ENCODE measurements at regions not wholly inside any gene's neighbourhood (a gene's known extent, or its start where the extent isn't known, plus 50 kb on each side); places are given as distances from the start of the nearest gene placed in this dataset.

GRCh38 chr6:26165261-26165790 lies 78.1 kb downstream of the HFE start:
- ATAC-seq (ENCODE audit: low read depth) (no peak), DNase-seq (no peak)
- Histone ChIP-seq H3K4me2 (replicated peaks; ENCODE audit: low read depth, low read length, poor library complexity, severe bottlenecking) (no peak overlapping the region), H2AFZ (ENCODE audit: insufficient read depth, low read depth, low read length, poor library complexity, severe bottlenecking) (no peak overlapping the region), H3K4me3 (ENCODE audit: control extremely low read depth in 1 of 5, extremely low read depth in 1 of 5, insufficient read depth in 1 of 5, low read depth in 2 of 5, low read length in 4 of 5) (no peak overlapping the region), H3K9me3 (ENCODE audit: control extremely low read depth in 1 of 3, control insufficient read depth in 2 of 3, insufficient read depth in 1 of 3, low read length in 2 of 3) (no peaks in the 10 kb centered on the region), H3K27ac (ENCODE audit: low read length in 2 of 2) (no peak overlapping the region), H3K27me3 (replicated peaks in 1 of 4; ENCODE audit: control extremely low read depth in 1 of 4, control insufficient read depth in 3 of 4, insufficient read depth in 4 of 4, low read length in 3 of 4) (no peaks in the 10 kb centered on the region), H3K4me1 (ENCODE audit: control insufficient read depth in 2 of 2, insufficient read depth in 2 of 2, low read length in 2 of 2) (peaks cover 15 to 21% of the 10 kb centered on the region in 2 donors), H3K36me3 (replicated peaks in 1 of 2; ENCODE audit: control extremely low read depth in 1 of 2, control insufficient read depth in 1 of 2, extremely low read depth in 1 of 2, insufficient read depth in 2 of 2, low read length in 1 of 2) (peaks cover 2 to 16% of the 10 kb centered on the region in 2 experiments), H3K79me2 (ENCODE audit: control insufficient read depth, insufficient read depth, low read length) (peaks cover 82% of the 10 kb centered on the region), H3K9ac (ENCODE audit: low read length) (no peak overlapping the region), H4K20me1 (ENCODE audit: control insufficient read depth, insufficient read depth, low read length, poor library complexity, severe bottlenecking) (no peaks in the 10 kb centered on the region)
- CTCF ChIA-PET, result interaction anchor here (0.6 to 1.1 kb wide), 2 partner anchors 11 to 425 kb away, joined by 3 to 5 read pairs; no protein-coding TSS in a partner anchor
- 89% methylated on average over 5 of the region's 6 CpGs for WGBS (ENCODE audit: insufficient coverage)
- POLR2A ChIA-PET, result interaction anchor here (0.6 to 0.9 kb wide), 2 partner anchors 40 to 115 kb away, joined by 3 read pairs; no protein-coding TSS in a partner anchor
- Mint-ChIP-seq H3K4me3 (no peak overlapping the region), H3K4me1 (peaks cover 25% of the 10 kb centered on the region), H3K9me3 (ENCODE audit: insufficient read depth) (no peaks in the 10 kb centered on the region), H3K27ac (no peak overlapping the region), H3K27me3 (no peaks in the 10 kb centered on the region)
- intact Hi-C loops (cut with micrococcal nuclease), result no loop called here
- no peak for TF ChIP-seq CTCF (IDR thresholded peaks at IDR 0.05)
- no peak for TF ChIP-seq EZH2 (IDR thresholded peaks at IDR 0.05; ENCODE audit: borderline replicate concordance, insufficient read depth, low read depth, low read length, poor library complexity, severe bottlenecking)

- DNase-seq, result no peak
- H3K27me3 ChIP-seq (replicated peaks in 1 of 4; ENCODE audit: control extremely low read depth in 1 of 4, control insufficient read depth in 3 of 4, insufficient read depth in 4 of 4, low read length in 3 of 4), result no peaks in the 10 kb centered on the region
- no peak for ATAC-seq (ENCODE audit: low read depth)
- no peaks in the 10 kb centered on the region for H3K27me3 Mint-ChIP-seq
- H3K27ac Mint-ChIP-seq, result peak overlapping the region; percentile 60
- H3K9ac ChIP-seq (ENCODE audit: low read length), result no peak overlapping the region
- H3K36me3 ChIP-seq (replicated peaks in 1 of 2; ENCODE audit: control extremely low read depth in 1 of 2, control insufficient read depth in 1 of 2, extremely low read depth in 1 of 2, insufficient read depth in 2 of 2, low read length in 1 of 2), result peaks cover 2 to 5% of the 10 kb centered on the region in 2 experiments
- WGBS (ENCODE audit: insufficient coverage), result no CpG with 5 or more reads among the region's 2 CpGs
- no peak overlapping the region for H3K4me3 ChIP-seq (ENCODE audit: control extremely low read depth in 1 of 5, extremely low read depth in 1 of 5, insufficient read depth in 1 of 5, low read depth in 2 of 5, low read length in 4 of 5)
- H3K4me2 ChIP-seq (replicated peaks; ENCODE audit: low read depth, low read length, poor library complexity, severe bottlenecking), result peak overlapping the region; percentile 72
- peaks cover 33% of the 10 kb centered on the region for H3K4me1 Mint-ChIP-seq
- ChIA-PET CTCF (interaction anchor here (1.7 to 3.0 kb wide), 2 partner anchors 11 to 13 kb away, joined by 4 to 13 read pairs; a partner anchor contains a TSS), POLR2A (interaction anchor here (5.3 to 5.4 kb wide), 3 partner anchors 12 to 27 kb away, joined by 46 to 168 read pairs (median 89); a partner anchor contains a TSS)
- peak overlapping the region; percentile 7 for H2AFZ ChIP-seq (ENCODE audit: insufficient read depth, low read depth, low read length, poor library complexity, severe bottlenecking)
- H4K20me1 ChIP-seq (ENCODE audit: control insufficient read depth, insufficient read depth, low read length, poor library complexity, severe bottlenecking), result no peaks in the 10 kb centered on the region
- no peak for TF ChIP-seq CTCF (IDR thresholded peaks at IDR 0.05)
- no peak for TF ChIP-seq EZH2 (IDR thresholded peaks at IDR 0.05; ENCODE audit: borderline replicate concordance, insufficient read depth, low read depth, low read length, poor library complexity, severe bottlenecking)
- H3K9me3 ChIP-seq (ENCODE audit: control extremely low read depth in 1 of 3, control insufficient read depth in 2 of 3, insufficient read depth in 1 of 3, low read length in 2 of 3), result no peaks in the 10 kb centered on the region
- H3K27ac ChIP-seq (ENCODE audit: low read length in 2 of 2), result peak overlapping the region; percentile 37 to 95
- H3K79me2 ChIP-seq (ENCODE audit: control insufficient read depth, insufficient read depth, low read length), result peaks cover 59% of the 10 kb centered on the region
- peak overlapping the region; percentile 37 for H3K4me3 Mint-ChIP-seq
- H3K4me1 ChIP-seq (ENCODE audit: control insufficient read depth in 2 of 2, insufficient read depth in 2 of 2, low read length in 2 of 2), result peaks cover 30 to 33% of the 10 kb centered on the region in 2 donors
- no peaks in the 10 kb centered on the region for H3K9me3 Mint-ChIP-seq (ENCODE audit: insufficient read depth)
- intact Hi-C loops (cut with micrococcal nuclease), result loop anchor here (5.0 to 10.0 kb wide), 2 partner anchors 382 to 905 kb away; no protein-coding TSS in a partner anchor
These were observed 83.0 kb downstream of the HFE start for GRCh38 chr6:26170181-26170580.

Data from B cell (primary cell).